H1 (cell line): ENCODE measurements at regions not wholly inside any gene's neighbourhood (a gene's known extent, or its start where the extent isn't known, plus 50 kb on each side); places are given as distances from the start of the nearest gene placed in this dataset.

Source experiments
- CTCF ChIA-PET: fragments of 300-600 bp; sonication (Branson Sonifier 250); formaldehyde crosslinking; loops from one replicate; lab custom pipeline; 2021; ENCODE audit not compliant: partially characterized antibody; lab: Charles Lee
- POLR2A ChIA-PET: fragments of 300-600 bp; sonication (Branson Sonifier 250); formaldehyde crosslinking; loops from one replicate; lab custom pipeline; 2021; ENCODE audit warnings: inconsistent platforms; ENCODE audit not compliant: partially characterized antibody; lab: Charles Lee
- DNase-seq, 2 experiments: peaks; one replicate each; pipeline versions ENCODE4 v3.0.0 to v3.0.0-alpha.2; 2010 to 2022; ENCODE audit warnings: low spot score in 2 of 2, low read depth in 1 of 2, mixed read lengths in 1 of 2
- FAIRE-seq: peaks from 2 replicates; lab custom pipeline; 2011; peaks lifted over from hg19 to GRCh38; lab: Jason Lieb, UNC
- H2AFZ ChIP-seq: 2 replicates; pipeline ENCODE4 v1.8.1; 2012; ENCODE audit warnings: low read length, inconsistent platforms
- H2AK5ac ChIP-seq: 2 replicates; pipeline ENCODE4 v1.6.1; 2013; ENCODE audit warnings: low read depth, low read length
- H2BK120ac ChIP-seq: replicated peaks from 2 replicates; pipeline ENCODE3; 2013; ENCODE audit warnings: low read depth, low read length, inconsistent platforms
- H2BK12ac ChIP-seq: 2 replicates; pipeline ENCODE4 v1.6.1; 2013; ENCODE audit warnings: low read depth, low read length
- H2BK15ac ChIP-seq: 2 replicates; pipeline ENCODE4 v1.6.1; 2013; ENCODE audit warnings: low read length
- H2BK20ac ChIP-seq: 2 replicates; pipeline ENCODE4 v1.6.1; 2013; ENCODE audit warnings: low read length
- H2BK5ac ChIP-seq: 2 replicates; pipeline ENCODE4 v1.6.1; 2013; ENCODE audit warnings: low read depth, low read length
- H3K14ac ChIP-seq: 2 replicates; pipeline ENCODE4 v1.6.1; 2013; ENCODE audit warnings: inconsistent platforms; ENCODE audit not compliant: insufficient read length
- H3K18ac ChIP-seq: 2 replicates; pipeline ENCODE4 v1.6.1; 2013; ENCODE audit warnings: low read length; ENCODE audit errors: extremely low read depth
- H3K23ac ChIP-seq: 2 replicates; pipeline ENCODE4 v1.6.1; 2013; ENCODE audit warnings: inconsistent platforms; ENCODE audit not compliant: insufficient read length
- H3K23me2 ChIP-seq: 2 replicates; pipeline ENCODE4 v1.6.1; 2013; ENCODE audit warnings: low read depth, low read length
- H3K27ac ChIP-seq: 2 replicates; pipeline ENCODE4 v1.6.1; 2011; ENCODE audit warnings: low read depth, low read length, inconsistent platforms
- H3K27me3 ChIP-seq, 4 experiments: replicated peaks in 1 of 4; 1 replicate in 1 of 4; 2 replicates in 3 of 4; pipeline versions ENCODE4 v1.6.1 to v1.8.1; 2011 to 2013; ENCODE audit warnings: low read length in 3 of 4, mild to moderate bottlenecking in 3 of 4, inconsistent platforms in 2 of 4, mixed read lengths in 2 of 4, moderate library complexity in 1 of 4; ENCODE audit not compliant: control insufficient read depth in 3 of 4, insufficient read depth in 3 of 4; ENCODE audit errors: extremely low read depth in 1 of 4
- H3K36me3 ChIP-seq, 4 experiments: 2 replicates each; pipeline versions ENCODE4 v1.6.1 to v1.8.1; 2011 to 2013; ENCODE audit warnings: mild to moderate bottlenecking in 4 of 4, low read length in 3 of 4, moderate library complexity in 2 of 4, control low read depth in 1 of 4, inconsistent platforms in 1 of 4; ENCODE audit not compliant: insufficient read depth in 4 of 4, control insufficient read depth in 2 of 4
- H3K4ac ChIP-seq: replicated peaks from 2 replicates; pipeline ENCODE3; 2013; ENCODE audit warnings: low read length, low read depth, mixed read lengths, inconsistent platforms; ENCODE audit not compliant: insufficient read length
- H3K4me1 ChIP-seq, 4 experiments: replicated peaks in 1 of 4; 1 replicate in 1 of 4; 2 replicates in 3 of 4; pipeline versions ENCODE4 v1.6.1 to v1.8.1; 2011 to 2013; ENCODE audit warnings: low read length in 3 of 4, inconsistent platforms in 2 of 4, mixed read lengths in 1 of 4; ENCODE audit not compliant: insufficient read depth in 4 of 4, control insufficient read depth in 3 of 4
- H3K4me2 ChIP-seq, 2 experiments: 2 replicates each; pipeline versions ENCODE4 v1.6.1 to v1.8.1; 2011 to 2013; ENCODE audit warnings: low read depth in 2 of 2, low read length in 2 of 2, control low read depth in 1 of 2, inconsistent platforms in 1 of 2, mild to moderate bottlenecking in 1 of 2; ENCODE audit not compliant: insufficient read depth in 1 of 2
- H3K4me3 ChIP-seq, 4 experiments: fragments of 200-600, 300-600 bp in 1 of 4; sonication (generic), shearing (Covaris generic), sonication (Bioruptor Twin) in 1 of 4; 2 replicates each; pipeline versions ENCODE4 v1.5.1 to v1.8.1; 2011 to 2016; ENCODE audit warnings: low read length in 4 of 4, low read depth in 3 of 4, control low read depth in 2 of 4, inconsistent platforms in 2 of 4, mild to moderate bottlenecking in 2 of 4, mixed read lengths in 1 of 4, moderate library complexity in 1 of 4; ENCODE audit not compliant: insufficient read depth in 2 of 4; ENCODE audit errors: extremely low read depth in 1 of 4
- H3K56ac ChIP-seq: replicated peaks from 2 replicates; pipeline ENCODE3; 2013; ENCODE audit warnings: low read depth, mild to moderate bottlenecking, mixed read lengths, low read length, inconsistent platforms; ENCODE audit not compliant: insufficient read length
- H3K79me1 ChIP-seq: 2 replicates; pipeline ENCODE4 v1.6.1; 2013; ENCODE audit warnings: low read depth, low read length, control low read depth
- H3K79me2 ChIP-seq, 2 experiments: 2 replicates each; pipeline versions ENCODE4 v1.6.1 to v1.8.1; 2012 to 2013; ENCODE audit warnings: low read length in 2 of 2, mild to moderate bottlenecking in 2 of 2, inconsistent platforms in 1 of 2; ENCODE audit not compliant: insufficient read depth in 2 of 2, control insufficient read depth in 1 of 2
- H3K9ac ChIP-seq, 4 experiments: replicated peaks in 1 of 4; 1 replicate in 1 of 4; 2 replicates in 3 of 4; pipeline versions ENCODE4 v1.6.1 to v1.8.1; 2011 to 2013; ENCODE audit warnings: low read depth in 3 of 4, low read length in 3 of 4, control low read depth in 2 of 4, mild to moderate bottlenecking in 2 of 4, moderate library complexity in 2 of 4, inconsistent platforms in 1 of 4; ENCODE audit errors: extremely low read depth in 1 of 4
- H3K9me3 ChIP-seq, 2 experiments: 2 replicates each; pipeline versions ENCODE4 v1.6.1 to v1.8.1; 2012 to 2013; ENCODE audit warnings: mild to moderate bottlenecking in 2 of 2, moderate library complexity in 2 of 2, control low read depth in 1 of 2, inconsistent platforms in 1 of 2, low read depth in 1 of 2, low read length in 1 of 2, mixed read lengths in 1 of 2; ENCODE audit not compliant: insufficient read depth in 2 of 2
- H4K20me1 ChIP-seq, 2 experiments: replicated peaks in 1 of 2; 2 replicates each; pipeline versions ENCODE3 to v1.8.1; 2011 to 2013; ENCODE audit warnings: inconsistent platforms in 2 of 2, low read length in 2 of 2, mild to moderate bottlenecking in 1 of 2; ENCODE audit not compliant: insufficient read depth in 2 of 2, control insufficient read depth in 1 of 2
- H4K5ac ChIP-seq: 2 replicates; pipeline ENCODE4 v1.6.1; 2013; ENCODE audit warnings: low read length, low read depth, mixed read lengths, inconsistent platforms; ENCODE audit not compliant: insufficient read length
- H4K8ac ChIP-seq: 2 replicates; pipeline ENCODE4 v1.8.0; 2013; ENCODE audit warnings: mild to moderate bottlenecking, moderate library complexity, low read length, inconsistent platforms; ENCODE audit not compliant: insufficient read depth; ENCODE audit errors: extremely low read depth
- H4K91ac ChIP-seq: replicated peaks from 2 replicates; pipeline ENCODE3; 2013; ENCODE audit warnings: low read length, mixed read lengths, inconsistent platforms; ENCODE audit not compliant: insufficient read length
- EGR1 ChIP-seq: IDR thresholded peaks from 2 replicates; pipeline ENCODE4 v1.6.1; 2011; ENCODE audit warnings: low read depth, low read length, borderline replicate concordance
- PHF8 ChIP-seq: fragments of 200-600 bp; sonication (generic); conservative IDR thresholded peaks from 2 replicates; pipeline ENCODE4 v1.7.1; 2012; ENCODE audit warnings: low read depth, mild to moderate bottlenecking, inconsistent platforms, low read length, moderate library complexity
- TBP ChIP-seq: IDR thresholded peaks from 2 replicates; pipeline ENCODE4 v1.6.1; 2011; ENCODE audit warnings: low read depth, low read length, improper control_type of control experiment
- YY1 ChIP-seq: IDR thresholded peaks from 2 replicates; pipeline ENCODE4 v1.6.1; 2011; ENCODE audit warnings: low read depth, mild to moderate bottlenecking, low read length
- WGBS, 2 experiments: shearing (Covaris generic) in 1 of 2; methylation state at CpG; one replicate each; pipeline versions ENCODE4 v1.1.6 to v1.1.7; 2013 to 2015; ENCODE audit warnings: low lambda C conversion rate in 2 of 2, mixed read lengths in 2 of 2, inconsistent platforms in 1 of 2, low coverage in 1 of 2, missing lambda C conversion rate in 1 of 2; ENCODE audit not compliant: insufficient replicate concordance in 2 of 2, insufficient coverage in 1 of 2, insufficient read length in 1 of 2; ENCODE audit errors: extremely low coverage in 1 of 2, missing lambda C conversion rate in 1 of 2; 5-methylcytosine and 5-hydroxymethylcytosine counted together

DNA sequence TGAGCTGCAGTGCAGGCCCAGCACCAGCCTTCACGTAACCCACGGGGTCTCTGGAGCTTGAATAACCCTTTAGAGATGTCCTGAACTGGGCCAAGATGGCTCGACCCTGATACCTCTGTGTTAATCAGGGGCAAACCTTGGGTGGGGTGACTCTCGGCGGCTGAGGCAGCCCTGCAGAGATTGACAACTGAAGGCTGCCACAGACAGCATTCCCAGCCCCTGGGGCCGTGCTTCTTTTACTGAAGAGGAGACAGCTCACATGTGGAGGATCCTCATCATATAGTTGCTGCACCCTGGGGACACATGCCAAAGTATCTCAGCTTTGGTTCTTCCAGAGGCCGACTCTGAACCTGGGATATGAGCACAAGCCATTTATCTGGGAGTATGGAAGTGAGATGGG lies 57.3 kb upstream of the PTGFRN start:
- Histone ChIP-seq H4K8ac (no peak overlapping the region), H3K27me3 (no peaks in the 10 kb centered on the region), H2AFZ (no peak overlapping the region; the same call in 1 of the 2 replicates), H2BK120ac (no peak overlapping the region), H3K27ac (no peak overlapping the region), H3K79me1 (no peaks in the 10 kb centered on the region), H3K4ac (no peak overlapping the region), H3K23ac (no peak overlapping the region), H4K20me1 (no peaks in the 10 kb centered on the region), H3K4me2 (0 out of 4 replicates have a peak overlapping the region, but pooled peaks of 1 of the 2 experiments have one; percentile 80), H3K18ac (peak overlapping the region; percentile 78; the same call in 1 of the 2 replicates), H2BK15ac (peak overlapping the region; percentile 84; the same call in 1 of the 2 replicates), H2BK5ac (peak overlapping the region; percentile 76; the same call in 1 of the 2 replicates), H3K36me3 (no peaks in the 10 kb centered on the region), H3K9me3 (no peaks in the 10 kb centered on the region), H3K56ac (no peak overlapping the region), H3K4me3 (no peak overlapping the region), H3K79me2 (no peaks in the 10 kb centered on the region), H2BK20ac (peak overlapping the region; percentile 95), H4K91ac (peak overlapping the region; percentile 48), H3K4me1 (peaks cover 17 to 32% (median 29%) of the 10 kb centered on the region in 4 experiments), H3K23me2 (no peaks in the 10 kb centered on the region), H2BK12ac (peak overlapping the region; percentile 45; the same call in 1 of the 2 replicates), H3K9ac (no peak overlapping the region), H2AK5ac (no peak overlapping the region; the same call in 1 of the 2 replicates), H4K5ac (no peak overlapping the region), H3K14ac (no peak overlapping the region)
- TF ChIP-seq PHF8 = no peak
- no peak for TF ChIP-seq EGR1
- no peak for TF ChIP-seq TBP
- TF ChIP-seq YY1 = no peak
- POLR2A ChIA-PET = interaction anchor here (0.7 kb wide), 1 partner anchor 10 kb away, joined by 3 read pairs; no protein-coding TSS in a partner anchor
- CTCF ChIA-PET = interaction anchor here (1.2 kb wide), 1 partner anchor 16 kb away, joined by 4 read pairs; no protein-coding TSS in a partner anchor
- WGBS, 2 experiments = 79% methylated on average over 7 of the region's 7 CpGs; no CpG with 5 or more reads in 1 of the 2 experiments
- no peak for DNase-seq
- FAIRE-seq = no peak
